ENCODE measurements at regions not wholly inside any gene's neighbourhood (a gene's known extent, or its start where the extent isn't known, plus 50 kb on each side); places are given as distances from the start of the nearest gene placed in this dataset.

DNA sequence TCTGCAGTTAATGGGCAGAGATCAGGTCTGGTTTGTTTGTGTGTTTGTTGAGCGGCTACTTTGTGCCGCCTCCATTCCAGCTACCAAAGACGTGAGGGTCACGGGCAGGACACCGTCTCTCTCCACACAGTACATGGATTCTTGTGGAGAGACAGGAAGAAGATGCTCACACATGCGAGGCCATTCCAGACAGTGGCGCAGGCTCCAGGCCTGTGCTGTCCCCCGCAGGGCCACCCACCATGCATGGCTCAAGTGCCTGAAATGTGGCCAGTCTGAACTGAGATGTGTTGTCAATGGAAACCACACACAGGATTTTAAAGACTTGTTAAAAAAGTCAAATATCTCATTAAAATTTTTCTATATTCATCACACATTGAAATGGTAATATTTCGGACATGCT, 848.3 kb downstream of the TBC1D22A start:
- no peak for TF ChIP-seq ELF1 (IDR thresholded peaks at IDR 0.05; ENCODE audit: borderline replicate concordance, low read depth)
- no peak for TF ChIP-seq POLR2AphosphoS5 (IDR thresholded peaks at IDR 0.05; ENCODE audit: low read depth, low read length)
